Fibroblast of the aortic adventitia (primary cell): ENCODE measurements at regions not wholly inside any gene's neighbourhood (a gene's known extent, or its start where the extent isn't known, plus 50 kb on each side); places are given as distances from the start of the nearest gene placed in this dataset.

Experiments
- DNase-seq: peaks from one replicate; pipeline ENCODE4 v3.0.0-alpha.2; 2010; ENCODE audit warnings: low read depth
- H3K4me3 ChIP-seq: 2 replicates; pipeline ENCODE4 v1.5.1; 2011; ENCODE audit warnings: low read depth, mild to moderate bottlenecking, control low read depth, low read length, moderate library complexity
- TF ChIP-seq, protein P1 (sequence below): IDR thresholded peaks from 2 replicates; pipeline ENCODE4 v1.5.1; 2011; ENCODE audit warnings: mild to moderate bottlenecking, low read length, control low read depth, inconsistent platforms; ENCODE audit not compliant: insufficient read depth

DNA sequence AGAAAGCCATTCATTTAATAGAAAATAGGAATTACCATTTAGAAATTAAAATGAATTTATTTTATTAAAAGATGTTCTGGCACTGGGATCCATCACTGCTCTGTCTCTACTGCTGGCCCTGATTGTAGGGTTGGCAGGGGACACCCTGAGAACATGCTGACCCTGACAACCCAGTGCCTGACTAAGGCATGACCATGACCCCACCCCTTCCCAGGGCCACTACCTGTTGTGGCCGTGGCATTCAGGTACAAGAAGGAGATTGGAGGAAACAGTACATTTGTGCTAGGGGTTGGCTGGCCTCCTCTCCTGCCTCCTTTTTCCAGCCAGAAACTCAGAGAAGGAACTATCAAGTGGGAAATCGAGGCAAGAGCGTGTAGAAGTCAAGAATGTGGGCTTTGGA, 197.0 kb upstream of the ZMIZ1 start:
- TF ChIP-seq, protein P1, sequence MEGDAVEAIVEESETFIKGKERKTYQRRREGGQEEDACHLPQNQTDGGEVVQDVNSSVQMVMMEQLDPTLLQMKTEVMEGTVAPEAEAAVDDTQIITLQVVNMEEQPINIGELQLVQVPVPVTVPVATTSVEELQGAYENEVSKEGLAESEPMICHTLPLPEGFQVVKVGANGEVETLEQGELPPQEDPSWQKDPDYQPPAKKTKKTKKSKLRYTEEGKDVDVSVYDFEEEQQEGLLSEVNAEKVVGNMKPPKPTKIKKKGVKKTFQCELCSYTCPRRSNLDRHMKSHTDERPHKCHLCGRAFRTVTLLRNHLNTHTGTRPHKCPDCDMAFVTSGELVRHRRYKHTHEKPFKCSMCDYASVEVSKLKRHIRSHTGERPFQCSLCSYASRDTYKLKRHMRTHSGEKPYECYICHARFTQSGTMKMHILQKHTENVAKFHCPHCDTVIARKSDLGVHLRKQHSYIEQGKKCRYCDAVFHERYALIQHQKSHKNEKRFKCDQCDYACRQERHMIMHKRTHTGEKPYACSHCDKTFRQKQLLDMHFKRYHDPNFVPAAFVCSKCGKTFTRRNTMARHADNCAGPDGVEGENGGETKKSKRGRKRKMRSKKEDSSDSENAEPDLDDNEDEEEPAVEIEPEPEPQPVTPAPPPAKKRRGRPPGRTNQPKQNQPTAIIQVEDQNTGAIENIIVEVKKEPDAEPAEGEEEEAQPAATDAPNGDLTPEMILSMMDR = no peak
- no peak overlapping the region for H3K4me3 ChIP-seq
- DNase-seq = no peak

DNA sequence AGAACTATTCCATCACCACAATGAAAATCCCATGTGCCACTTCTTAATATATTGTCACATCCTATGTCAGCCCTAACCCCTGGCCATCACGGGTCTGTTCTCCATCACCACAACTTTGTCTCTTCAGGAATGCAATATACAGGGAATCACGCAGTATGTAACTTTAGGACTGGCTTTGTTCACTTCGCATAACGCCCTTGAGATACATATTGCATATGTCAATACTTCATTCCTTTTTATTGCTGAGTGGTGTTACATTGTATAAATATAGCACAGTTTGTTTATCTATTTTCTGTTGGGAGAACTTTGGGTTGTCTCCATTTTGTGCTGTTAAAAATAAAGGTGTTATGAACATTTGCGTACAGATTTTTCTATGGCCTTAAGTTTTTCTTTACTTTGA, 195.4 kb upstream of the ZMIZ1 start:
- H3K4me3 ChIP-seq = no peak overlapping the region
- DNase-seq = no peak
- TF ChIP-seq, protein P1 = no peak

DNA sequence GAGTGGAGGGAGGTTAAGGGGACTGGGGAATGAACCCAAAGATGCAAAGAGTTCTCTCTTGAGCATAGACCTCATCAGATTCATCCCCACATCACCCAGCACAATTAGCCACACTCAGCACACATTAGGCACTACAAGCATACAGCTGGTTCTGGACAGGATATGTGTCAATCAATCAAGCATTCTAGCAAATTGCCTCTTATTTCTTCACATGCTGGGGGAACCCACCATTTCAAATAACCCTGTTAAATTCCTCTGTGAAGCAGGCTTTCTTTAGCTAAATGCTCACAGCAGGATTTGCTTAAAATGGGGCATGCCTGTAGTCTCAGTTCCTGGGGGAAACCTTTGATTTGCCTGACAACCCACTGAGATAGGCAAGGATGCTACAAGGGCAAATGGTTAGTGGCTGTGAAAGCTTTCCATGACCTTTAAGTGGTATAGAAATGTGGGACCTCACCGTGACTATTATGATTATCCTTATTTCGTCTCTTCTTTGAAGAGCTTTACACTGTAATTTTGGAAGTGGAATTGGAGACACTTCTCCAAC, 193.4 kb upstream of the ZMIZ1 start:
- TF ChIP-seq, protein P1 = no peak
- H3K4me3 ChIP-seq = no peak overlapping the region
- DNase-seq = no peak

DNA sequence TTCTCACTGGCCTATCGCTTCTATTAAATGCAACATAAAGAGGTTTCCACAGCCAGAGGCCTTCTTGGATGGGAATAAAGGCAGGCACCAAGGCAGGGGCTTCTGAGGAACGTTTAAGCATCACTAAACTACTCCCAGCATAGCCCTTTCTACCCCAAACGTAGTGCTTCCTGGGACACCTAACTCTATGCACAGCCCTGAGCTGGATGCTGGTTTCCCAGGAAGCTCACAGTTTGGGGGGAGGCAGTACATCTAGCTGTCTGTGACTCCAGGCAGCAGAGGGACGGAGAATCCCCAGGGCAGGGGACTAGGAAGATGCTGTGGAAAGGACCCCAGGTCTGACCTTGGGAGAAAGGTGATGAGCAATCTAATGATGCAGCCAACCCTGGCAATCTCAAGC, 192.8 kb upstream of the ZMIZ1 start:
- H3K4me3 ChIP-seq = no peak overlapping the region
- TF ChIP-seq, protein P1 = no peak
- DNase-seq = no peak

DNA sequence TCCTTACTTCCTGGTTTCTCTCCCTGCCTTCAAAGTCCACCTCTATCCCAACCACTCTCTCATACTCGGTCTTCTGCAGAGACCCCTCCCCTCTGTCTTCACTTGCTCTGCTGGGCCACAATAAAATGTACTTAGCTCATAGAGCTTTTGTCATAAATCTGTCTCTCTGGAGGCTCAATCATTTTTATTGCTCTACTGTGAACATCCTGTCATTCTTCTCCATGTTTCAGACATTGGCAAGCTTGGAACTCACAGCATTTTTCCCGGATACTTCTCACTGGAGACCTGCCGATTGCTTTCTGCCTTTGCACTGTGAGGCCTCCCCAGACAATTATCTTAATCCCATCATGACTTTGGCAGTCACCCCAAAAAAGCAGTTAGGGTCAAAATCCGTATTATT, 192.3 kb upstream of the ZMIZ1 start:
- DNase-seq = no peak
- H3K4me3 ChIP-seq = no peak overlapping the region
- TF ChIP-seq, protein P1 = no peak

DNA sequence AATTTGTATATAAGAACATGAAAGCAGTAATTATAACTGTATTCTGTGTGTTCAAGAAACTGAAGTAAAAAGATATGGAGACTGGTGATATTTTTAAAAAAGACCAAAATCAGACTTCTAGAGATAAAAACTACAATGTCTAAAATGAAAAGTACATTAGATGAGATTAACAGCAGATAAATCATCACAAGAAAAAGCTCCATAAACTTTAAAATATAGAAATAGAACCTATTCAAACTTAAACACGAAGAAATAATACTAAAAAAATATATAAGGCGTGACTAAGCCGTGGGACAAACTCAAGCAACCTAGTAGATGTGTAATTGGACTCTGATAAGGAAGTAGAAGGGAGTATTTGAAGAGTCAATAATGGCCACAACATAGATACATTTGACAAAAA, 189.1 kb upstream of the ZMIZ1 start:
- DNase-seq = no peak
- no peak overlapping the region for H3K4me3 ChIP-seq
- TF ChIP-seq, protein P1 = no peak

DNA sequence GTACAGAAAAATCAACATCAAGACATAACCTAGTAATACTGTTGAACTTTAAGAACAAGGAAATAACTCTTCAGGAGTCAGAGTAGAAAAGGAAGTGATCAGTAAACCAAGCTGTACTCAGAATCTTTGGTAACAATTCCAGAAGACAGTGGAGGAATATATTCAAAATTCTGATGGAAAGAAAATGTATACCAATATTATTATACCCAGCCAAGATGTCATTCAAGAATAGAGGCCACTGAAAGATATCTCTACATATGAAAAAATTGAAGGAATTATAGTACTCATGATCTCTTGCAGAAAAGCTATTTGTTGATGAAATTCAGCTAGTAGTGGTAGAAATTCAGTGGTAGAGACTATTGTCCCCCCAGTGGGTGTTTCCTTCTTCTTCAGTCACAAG, 182.6 kb upstream of the ZMIZ1 start:
- no peak for DNase-seq
- no peak overlapping the region for H3K4me3 ChIP-seq
- TF ChIP-seq, protein P1 = no peak
